Osteocyte (in vitro differentiated cells): ENCODE measurements at regions not wholly inside any gene's neighbourhood (a gene's known extent, or its start where the extent isn't known, plus 50 kb on each side); places are given as distances from the start of the nearest gene placed in this dataset.

Source experiments
- DNase-seq: peaks from one replicate; pipeline ENCODE4 v3.0.0; 2021; ENCODE audit warnings: mixed read lengths; ENCODE audit not compliant: unreplicated experiment; ENCODE audit errors: extremely low spot score
- H3K27ac Mint-ChIP-seq: one replicate; pipeline ENCODE4 v1.8.0; 2021; ENCODE audit warnings: mild to moderate bottlenecking, mixed read lengths; ENCODE audit not compliant: unreplicated experiment
- H3K27me3 Mint-ChIP-seq: one replicate; pipeline ENCODE4 v1.8.0; 2021; ENCODE audit warnings: mixed read lengths; ENCODE audit not compliant: unreplicated experiment
- H3K36me3 Mint-ChIP-seq: one replicate; pipeline ENCODE4 v1.8.0; 2021; ENCODE audit warnings: mixed read lengths; ENCODE audit not compliant: unreplicated experiment
- H3K4me1 Mint-ChIP-seq: one replicate; pipeline ENCODE4 v1.8.0; 2021; ENCODE audit warnings: mixed read lengths; ENCODE audit not compliant: unreplicated experiment
- H3K4me3 Mint-ChIP-seq: one replicate; pipeline ENCODE4 v1.8.0; 2021; ENCODE audit warnings: mild to moderate bottlenecking, moderate library complexity, mixed read lengths; ENCODE audit not compliant: unreplicated experiment
- H3K9me3 Mint-ChIP-seq: one replicate; pipeline ENCODE4 v1.8.0; 2021; ENCODE audit warnings: mixed read lengths; ENCODE audit not compliant: unreplicated experiment
- CTCF ChIP-seq: fragments of 200-600 bp; sonication (generic); IDR thresholded peaks from 2 replicates; pipeline ENCODE4 v1.5.0; 2021; ENCODE audit warnings: antibody characterized with exemption, mild to moderate bottlenecking, moderate library complexity

- no peak overlapping the region for H3K4me3 Mint-ChIP-seq
- no peaks in the 10 kb centered on the region for H3K27me3 Mint-ChIP-seq
- no peaks in the 10 kb centered on the region for H3K4me1 Mint-ChIP-seq
- no peak for DNase-seq
- no peak overlapping the region for H3K27ac Mint-ChIP-seq
- peaks cover 25% of the 10 kb centered on the region for H3K9me3 Mint-ChIP-seq
- TF ChIP-seq CTCF, result no peak
- no peaks in the 10 kb centered on the region for H3K36me3 Mint-ChIP-seq
These were observed 151.2 kb downstream of the DTHD1 start for GRCh38 chr4:36432586-36432985.

DNA sequence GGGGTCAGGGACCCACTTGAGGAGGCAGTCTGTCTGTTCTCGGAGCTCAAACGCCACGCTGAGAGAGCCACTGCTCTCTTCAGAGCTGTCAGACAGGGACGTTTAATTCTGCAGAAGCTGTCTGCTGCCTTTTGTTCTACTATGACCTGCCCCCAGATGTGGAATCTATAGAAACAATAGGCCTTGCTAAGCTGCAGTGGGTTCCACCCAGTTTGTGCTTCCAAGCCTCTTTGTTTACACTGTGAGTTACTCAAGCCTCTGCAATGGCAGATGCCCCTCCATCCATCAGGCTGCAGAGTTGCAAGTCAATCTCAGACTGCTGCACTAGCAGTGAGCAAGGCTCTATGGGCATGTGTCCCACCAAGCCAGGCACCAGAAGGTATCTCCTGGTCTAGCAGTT is 158.1 kb downstream of the DTHD1 start:
- Mint-ChIP-seq H3K4me3 (no peak overlapping the region), H3K27ac (no peak overlapping the region), H3K4me1 (no peaks in the 10 kb centered on the region), H3K36me3 (no peaks in the 10 kb centered on the region), H3K9me3 (peaks cover 21% of the 10 kb centered on the region), H3K27me3 (no peaks in the 10 kb centered on the region)
- TF ChIP-seq CTCF, result no peak
- DNase-seq, result no peak

DNA sequence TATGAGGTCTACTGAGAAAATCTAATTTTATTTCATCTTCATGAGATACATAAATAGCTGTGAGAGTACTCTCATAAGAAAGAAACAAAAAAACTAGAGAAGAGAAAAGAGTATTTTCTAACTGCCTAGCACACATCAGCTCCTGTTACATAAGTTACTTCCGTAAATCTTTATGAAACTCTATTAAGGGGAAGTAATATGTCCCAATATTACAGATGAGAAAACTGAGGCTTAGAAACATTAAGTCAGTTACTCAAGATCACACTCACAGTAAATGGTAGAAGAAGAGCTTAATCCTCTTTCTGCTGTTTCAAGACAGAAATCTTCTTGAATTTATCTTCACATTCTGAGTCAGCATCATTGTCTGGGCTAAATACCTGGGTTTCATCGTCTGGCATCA is 164.1 kb downstream of the DTHD1 start:
- DNase-seq, result no peak
- Mint-ChIP-seq H3K36me3 (no peaks in the 10 kb centered on the region), H3K4me3 (no peak overlapping the region), H3K27ac (no peak overlapping the region), H3K4me1 (peaks cover 8% of the 10 kb centered on the region), H3K9me3 (peaks cover 6% of the 10 kb centered on the region), H3K27me3 (no peaks in the 10 kb centered on the region)
- no peak for TF ChIP-seq CTCF

DNA sequence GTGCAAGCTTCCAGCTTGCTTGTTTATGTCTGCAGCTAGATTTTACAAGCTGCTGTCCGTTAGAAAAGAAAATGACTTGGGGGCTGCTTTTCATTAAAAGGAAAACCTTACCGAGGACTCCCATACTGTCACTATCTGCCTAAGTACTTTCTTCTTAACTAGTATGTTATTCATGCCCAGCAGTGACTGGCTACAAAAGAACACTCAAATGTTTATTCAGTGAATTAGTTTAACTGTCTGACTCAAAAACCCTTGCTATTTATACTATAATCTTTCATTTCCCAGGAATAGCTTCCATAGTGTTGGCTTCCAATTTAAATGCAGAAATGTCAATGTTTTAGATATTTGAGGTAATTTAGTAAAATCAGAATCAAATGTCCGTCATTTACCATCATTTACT is 164.9 kb downstream of the DTHD1 start:
- Mint-ChIP-seq H3K27ac (no peak overlapping the region), H3K36me3 (no peaks in the 10 kb centered on the region), H3K4me3 (no peak overlapping the region), H3K9me3 (no peaks in the 10 kb centered on the region), H3K27me3 (no peaks in the 10 kb centered on the region), H3K4me1 (peaks cover 8% of the 10 kb centered on the region)
- no peak for TF ChIP-seq CTCF
- no peak for DNase-seq

DNA sequence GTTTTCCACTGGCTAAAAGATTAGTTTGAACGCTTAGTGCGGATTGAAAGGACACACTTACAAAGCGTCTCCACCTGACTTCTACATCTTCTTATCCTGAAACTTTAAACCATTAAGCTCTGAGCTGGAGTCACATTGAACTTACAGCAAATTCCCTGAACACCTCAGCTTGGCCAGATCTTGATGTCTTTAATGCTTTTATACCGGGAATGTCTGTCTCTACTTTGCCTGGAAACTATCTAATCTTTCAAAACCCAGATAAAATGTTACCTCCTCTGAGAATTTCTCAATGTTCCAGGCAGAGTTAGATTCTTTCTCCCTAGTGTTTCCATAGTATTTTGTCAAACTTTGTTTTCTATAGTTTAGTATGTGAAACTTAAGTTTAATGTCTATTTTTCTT is 179.9 kb downstream of the DTHD1 start:
- H3K4me1 Mint-ChIP-seq, result no peaks in the 10 kb centered on the region

More for the DNA sequence above, 179.9 kb downstream of the DTHD1 start:
- peaks cover 10% of the 10 kb centered on the region for H3K9me3 Mint-ChIP-seq
- TF ChIP-seq CTCF, result no peak
- no peaks in the 10 kb centered on the region for H3K36me3 Mint-ChIP-seq
- no peaks in the 10 kb centered on the region for H3K27me3 Mint-ChIP-seq
- no peak for DNase-seq
- no peak overlapping the region for H3K4me3 Mint-ChIP-seq
- no peak overlapping the region for H3K27ac Mint-ChIP-seq
